T-helper 1 cell treated with Interleukin-12 subunit alpha and Interleukin-12 subunit beta and Interleukin-4 antibody, amounts not matched to agents 30 ng/mL and 1 ng/mL, for 36 hours (primary cell): ENCODE measurements at regions not wholly inside any gene's neighbourhood (a gene's known extent, or its start where the extent isn't known, plus 50 kb on each side); places are given as distances from the start of the nearest gene placed in this dataset.
"Not testable (repeated sequence)": the region's sequence is repeated elsewhere in the genome, so short reads cannot be mapped to it uniquely, and the experiment has no call there.

Source experiments
- intact Hi-C: fragments of 100-400 bp; cut with micrococcal nuclease; formaldehyde crosslinking; loops from one replicate; pipeline ENCODE4 v1.15.1; 2024

GRCh38 chr4:175033162-175033561, 115.0 kb downstream of the ADAM29 start:
- intact Hi-C loops: no loop called here

DNA sequence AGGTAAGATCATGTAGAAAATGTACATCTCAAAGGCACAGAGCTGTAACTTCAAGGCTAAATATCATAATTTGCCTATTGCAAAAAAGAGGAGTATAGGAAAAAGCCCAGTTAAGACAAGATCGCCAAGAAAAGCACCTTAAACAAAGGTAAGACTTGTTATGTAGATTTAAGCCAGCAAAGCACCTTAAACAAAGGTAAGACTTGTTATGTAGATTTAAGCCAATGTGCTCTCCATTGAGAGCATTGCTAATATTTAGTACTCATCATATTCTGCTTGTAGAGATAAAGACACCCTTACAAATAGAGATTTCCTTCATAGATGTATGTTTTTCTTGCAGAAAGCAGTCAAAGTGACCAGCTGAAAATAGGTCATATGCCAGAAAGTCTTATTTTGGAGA, 115.8 kb downstream of the ADAM29 start:
- intact Hi-C loops: no loop called here

- intact Hi-C loops: no loop called here
Observed at GRCh38 chr4:175034986-175035705, 117.0 kb downstream of the ADAM29 start.

GRCh38 chr4:175035905-175036304, 117.7 kb downstream of the ADAM29 start:
- intact Hi-C loops: no loop called here

DNA sequence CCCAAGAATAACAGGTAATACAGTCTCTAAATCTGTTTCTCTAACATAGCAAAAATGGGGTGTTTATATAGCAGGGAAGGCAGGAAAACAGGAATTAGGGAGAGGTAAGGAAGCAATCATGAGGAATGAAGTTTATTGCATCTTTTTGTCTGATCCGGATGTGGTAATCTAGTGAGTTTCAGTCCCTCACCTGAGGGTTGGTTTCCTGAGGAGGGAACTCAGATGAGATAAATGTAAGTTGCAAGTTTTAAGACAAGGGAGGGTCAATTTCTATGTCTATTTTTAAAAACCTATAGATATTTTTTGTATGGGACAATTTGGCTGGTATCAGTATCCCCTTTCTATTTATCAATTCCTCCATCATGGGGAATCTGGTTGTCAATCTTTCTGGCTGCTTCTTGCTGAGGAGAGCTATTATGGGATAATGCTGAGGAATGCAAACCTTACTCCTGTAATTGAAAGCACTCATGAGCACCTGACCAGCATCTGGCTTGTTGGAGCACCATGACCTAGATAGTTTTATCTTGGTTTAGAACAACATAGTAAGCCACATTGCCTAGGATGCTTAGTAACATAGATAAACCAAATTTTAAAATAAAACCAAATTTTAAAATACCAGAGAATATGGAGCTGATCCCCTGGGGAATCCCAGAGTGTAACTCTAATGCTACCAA, 130.1 kb downstream of the ADAM29 start:
- intact Hi-C loops: no loop called here

- intact Hi-C loops: no loop called here
Observed at GRCh38 chr4:175048906-175049305, 130.7 kb downstream of the ADAM29 start.

GRCh38 chr4:175051974-175052373, 133.8 kb downstream of the ADAM29 start:
- intact Hi-C loops: no loop called here

DNA sequence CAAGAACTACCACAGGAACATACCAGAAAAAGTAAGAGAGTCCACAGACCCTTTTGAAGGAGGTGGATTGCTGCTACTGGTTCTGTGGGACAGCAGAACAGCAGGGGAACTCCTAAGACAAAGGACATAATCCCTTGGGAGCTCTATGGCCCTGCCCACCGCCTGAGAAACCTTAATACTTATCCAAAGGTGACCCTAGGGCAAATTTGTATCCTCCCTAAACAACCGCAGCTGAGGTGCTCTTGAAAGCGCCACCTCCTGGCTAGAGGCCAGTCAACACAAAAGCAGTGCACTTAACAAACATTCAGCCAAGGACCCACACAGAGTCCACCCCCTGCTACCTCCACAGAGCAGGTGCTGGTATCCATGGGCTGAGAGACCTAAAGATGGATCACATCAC, 136.8 kb downstream of the ADAM29 start:
- intact Hi-C loops: no loop called here

GRCh38 chr4:175062183-175062592, 144.0 kb downstream of the ADAM29 start:
- intact Hi-C loops: no loop called here

GRCh38 chr4:175065228-175065627, 147.1 kb downstream of the ADAM29 start:
- intact Hi-C loops: no loop called here

GRCh38 chr4:175066923-175067627, 148.9 kb downstream of the ADAM29 start:
- intact Hi-C loops: no loop called here

- intact Hi-C loops: no loop called here
Observed at GRCh38 chr4:175068266-175068665, 150.1 kb downstream of the ADAM29 start.

DNA sequence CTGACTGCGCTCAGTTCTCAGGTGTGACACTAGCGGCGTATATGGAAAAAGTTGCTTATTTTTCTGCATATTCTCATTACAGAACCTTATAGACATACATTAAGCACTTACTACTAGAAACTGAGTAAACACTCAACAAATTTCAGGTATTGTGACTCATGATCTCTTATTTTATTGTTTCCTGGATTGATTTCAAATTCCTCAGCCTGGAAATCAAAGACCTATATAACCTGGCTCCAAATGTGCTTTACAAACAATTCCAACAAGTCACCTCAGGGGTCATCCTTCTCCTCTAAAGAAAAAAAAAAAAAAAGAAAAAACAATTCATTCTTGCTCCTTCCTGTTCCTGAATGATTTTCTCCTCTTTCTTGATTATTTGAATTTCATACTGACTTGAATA, 152.3 kb downstream of the ADAM29 start:
- intact Hi-C loops: no loop called here

- intact Hi-C loops: no loop called here
Observed at GRCh38 chr4:175071123-175071522, 153.0 kb downstream of the ADAM29 start.

GRCh38 chr4:175087145-175087544, 169.0 kb downstream of the ADAM29 start:
- intact Hi-C loops: no loop called here

- intact Hi-C loops: no loop called here
Observed at GRCh38 chr4:175090116-175090515, 172.0 kb downstream of the ADAM29 start.

- intact Hi-C loops: no loop called here
Observed at GRCh38 chr4:175091649-175092048, 173.5 kb downstream of the ADAM29 start.

DNA sequence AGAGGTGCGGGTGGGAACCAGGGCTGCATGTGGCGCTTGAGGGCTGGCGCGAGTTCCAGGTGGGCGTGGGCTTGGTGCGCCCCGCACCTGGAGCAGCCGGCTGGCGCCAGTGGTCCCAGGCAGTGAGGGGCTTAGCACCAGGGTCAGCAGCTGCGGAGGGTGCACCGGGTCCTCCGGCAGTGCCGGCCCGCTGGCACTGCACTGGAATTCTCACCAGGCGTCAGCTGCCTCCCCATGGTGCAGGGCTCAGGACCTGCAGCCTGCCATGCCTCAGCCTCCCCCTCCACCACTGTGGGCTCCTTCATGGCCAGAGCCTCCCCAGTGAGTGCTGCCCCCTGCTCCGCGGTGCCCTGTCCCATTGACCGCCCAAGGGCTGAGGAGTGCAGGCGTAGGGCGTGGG, 174.0 kb downstream of the ADAM29 start:
- intact Hi-C loops: no loop called here

DNA sequence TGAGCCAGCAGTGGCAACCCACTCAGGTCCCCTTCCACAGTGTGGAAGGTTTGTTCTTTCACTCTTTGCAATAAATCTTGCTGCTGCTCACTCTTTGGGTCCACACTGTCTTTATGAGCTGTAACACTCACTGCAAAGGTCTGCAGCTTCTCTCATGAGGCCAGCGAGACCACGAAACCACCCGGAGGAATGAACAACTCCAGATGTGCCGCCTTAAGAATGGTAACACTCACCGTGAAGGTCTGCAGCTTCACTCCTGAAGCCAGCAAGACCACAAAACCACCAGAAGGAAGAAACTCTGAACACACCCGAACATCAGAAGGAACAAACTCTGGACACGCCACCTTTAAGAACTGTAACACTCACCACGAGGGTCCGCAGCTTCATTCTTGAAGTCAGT, 174.9 kb downstream of the ADAM29 start:
- intact Hi-C loops: not testable (repeated sequence)

GRCh38 chr4:175103403-175103802, 185.2 kb downstream of the ADAM29 start:
- intact Hi-C loops: no loop called here

DNA sequence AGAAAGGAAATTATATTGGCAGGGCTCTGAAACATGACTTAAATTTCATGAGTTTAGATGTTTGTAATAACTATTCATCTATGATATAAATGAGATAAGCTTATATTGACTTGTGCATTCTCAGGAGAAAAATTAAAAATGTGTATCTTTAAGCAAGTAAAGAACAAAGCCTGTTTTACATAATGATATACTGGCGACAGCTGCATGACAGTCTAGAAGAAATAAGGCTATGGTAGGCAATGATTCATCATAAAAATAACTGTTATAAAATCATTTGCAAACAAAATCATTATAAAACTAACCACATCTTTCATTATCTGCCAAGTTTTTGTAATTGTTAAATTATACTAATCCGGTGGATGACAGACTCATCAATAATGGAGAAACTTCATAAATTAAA, 188.1 kb downstream of the ADAM29 start:
- intact Hi-C loops: no loop called here

- intact Hi-C loops: no loop called here
Observed at GRCh38 chr4:175109933-175110332, 191.8 kb downstream of the ADAM29 start.
